SK-N-SH (cell line): ENCODE measurements at regions not wholly inside any gene's neighbourhood (a gene's known extent, or its start where the extent isn't known, plus 50 kb on each side); places are given as distances from the start of the nearest gene placed in this dataset.

ENCODE experiments used
- CTCF ChIA-PET: fragments of 300-600, 350-600 bp; formaldehyde crosslinking; extraction: SDS; loops from one replicate; lab custom pipeline; 2021; lab: Yijun Ruan, JAX
- POLR2A ChIA-PET: fragments of 350-600 bp; sonication (Branson Sonifier 250); formaldehyde crosslinking; extraction: SDS; loops from one replicate; lab custom pipeline; 2020; ENCODE audit warnings: antibody characterized with exemption, inconsistent platforms; lab: Yijun Ruan, JAX
- DNase-seq: peaks from one replicate; pipeline ENCODE4 v3.0.0; 2012
- H2AFZ ChIP-seq: fragments of 200-600 bp; sonication (generic); 2 replicates; pipeline ENCODE4 v1.8.1; 2016; ENCODE audit warnings: antibody characterized with exemption, mild to moderate bottlenecking, low read depth
- H3F3A ChIP-seq: fragments of 200-600 bp; sonication (generic); replicated peaks from 2 replicates; pipeline ENCODE3; 2016; ENCODE audit warnings: antibody characterized with exemption, mild to moderate bottlenecking; ENCODE audit not compliant: insufficient read depth
- H3K27ac ChIP-seq, 2 experiments: fragments of 200-500 bp in 1 of 2; fragments of 200-600 bp in 1 of 2; sonication (Bioruptor generic) in 1 of 2; sonication (generic), shearing (Covaris generic) in 1 of 2; 2 replicates each; pipeline versions ENCODE4 v1.5.1 to v1.6.1; 2014 to 2016; ENCODE audit warnings: low read depth in 2 of 2, inconsistent platforms in 1 of 2, low read length in 1 of 2, mild to moderate bottlenecking in 1 of 2, mixed read lengths in 1 of 2
- H3K27me3 ChIP-seq: fragments of 200-600 bp; sonication (generic), shearing (Covaris generic); 2 replicates; pipeline ENCODE4 v1.6.1; 2016; ENCODE audit warnings: mixed run types; ENCODE audit not compliant: insufficient read depth
- H3K36me3 ChIP-seq, 2 experiments: fragments of 200-500 bp in 1 of 2; fragments of 200-600 bp in 1 of 2; sonication (Bioruptor generic) in 1 of 2; sonication (generic) in 1 of 2; replicated peaks in 1 of 2; 2 replicates each; pipeline versions ENCODE3 to v1.5.1; 2014 to 2016; ENCODE audit warnings: low read length in 1 of 2, mild to moderate bottlenecking in 1 of 2; ENCODE audit not compliant: insufficient read depth in 2 of 2, control insufficient read depth in 1 of 2
- H3K4me1 ChIP-seq, 2 experiments: fragments of 200-500 bp in 1 of 2; fragments of 200-600 bp in 1 of 2; sonication (Bioruptor generic) in 1 of 2; sonication (generic), shearing (Covaris generic) in 1 of 2; 2 replicates each; pipeline versions ENCODE4 v1.5.1 to v1.6.1; 2014 to 2016; ENCODE audit warnings: low read depth in 1 of 2, low read length in 1 of 2, mixed run types in 1 of 2; ENCODE audit not compliant: insufficient read depth in 2 of 2, control insufficient read depth in 1 of 2
- H3K4me2 ChIP-seq: fragments of 200-600 bp; sonication (generic), shearing (Covaris generic); 2 replicates; pipeline ENCODE4 v1.6.1; 2017; ENCODE audit warnings: mixed run types
- H3K4me3 ChIP-seq, 2 experiments: fragments of 200-500 bp in 1 of 2; fragments of 200-600 bp in 1 of 2; sonication (Bioruptor generic) in 1 of 2; sonication (generic), shearing (Covaris generic) in 1 of 2; 2 replicates each; pipeline versions ENCODE4 v1.5.1 to v1.8.1; 2014 to 2016; ENCODE audit warnings: low read depth in 2 of 2, inconsistent platforms in 1 of 2, low read length in 1 of 2, mild to moderate bottlenecking in 1 of 2, mixed read lengths in 1 of 2, moderate library complexity in 1 of 2
- H3K79me2 ChIP-seq: fragments of 200-600 bp; sonication (generic); 2 replicates; pipeline ENCODE4 v1.8.1; 2017; ENCODE audit warnings: mild to moderate bottlenecking; ENCODE audit not compliant: insufficient read depth
- H3K9ac ChIP-seq: fragments of 200-600 bp; sonication (generic); 2 replicates; pipeline ENCODE4 v1.6.1; 2017; ENCODE audit warnings: mixed run types
- H3K9me2 ChIP-seq: fragments of 200-600 bp; sonication (generic); 2 replicates; pipeline ENCODE4 v1.6.1; 2017; ENCODE audit warnings: mixed run types
- H3K9me3 ChIP-seq: fragments of 200-600 bp; sonication (generic); 2 replicates; pipeline ENCODE4 v1.6.1; 2017; ENCODE audit warnings: mixed run types, mild to moderate bottlenecking, moderate library complexity
- H4K20me1 ChIP-seq: fragments of 200-600 bp; sonication (generic); 2 replicates; pipeline ENCODE4 v1.6.1; 2017; ENCODE audit warnings: mild to moderate bottlenecking, mixed run types; ENCODE audit not compliant: insufficient read depth
- EP300 ChIP-seq, 2 experiments: IDR thresholded peaks; 2 replicates each; pipeline versions ENCODE4 v1.4.0 to v1.6.1; 2012; ENCODE audit warnings: borderline replicate concordance in 1 of 2, low read depth in 1 of 2, low read length in 1 of 2
- EZH2phosphoT487 ChIP-seq: fragments of 200-600 bp; sonication (generic); IDR thresholded peaks from 2 replicates; pipeline ENCODE4 v1.6.1; 2017; ENCODE audit warnings: low read depth, mixed run types, mild to moderate bottlenecking, antibody characterized with exemption, moderate library complexity, borderline replicate concordance
- FOSL2 ChIP-seq: IDR thresholded peaks from 2 replicates; pipeline ENCODE4 v1.4.0; 2012; ENCODE audit warnings: low read depth, mild to moderate bottlenecking, moderate library complexity, borderline replicate concordance
- FOXJ3 ChIP-seq: sonication (generic); formaldehyde crosslinking; IDR thresholded peaks from 2 replicates; pipeline ENCODE4 v1.5.1; 2020; ENCODE audit warnings: mild to moderate bottlenecking, missing genetic modification reagents
- GABPA ChIP-seq: IDR thresholded peaks from 2 replicates; pipeline ENCODE4 v1.4.0; 2012; ENCODE audit warnings: low read depth, mild to moderate bottlenecking
- GATA2 ChIP-seq: sonication (generic); formaldehyde crosslinking; IDR thresholded peaks from 2 replicates; pipeline ENCODE4 v1.5.0; 2020; ENCODE audit warnings: mild to moderate bottlenecking, missing genetic modification reagents
- NFIC ChIP-seq: IDR thresholded peaks from 2 replicates; pipeline ENCODE4 v1.4.0; 2012; ENCODE audit warnings: borderline replicate concordance
- NRF1 ChIP-seq: IDR thresholded peaks from 2 replicates; pipeline ENCODE4 v1.6.1; 2012; ENCODE audit warnings: low read depth, mild to moderate bottlenecking, low read length
- RCOR1 ChIP-seq: fragments of 150-350 bp; IDR thresholded peaks from 2 replicates; pipeline ENCODE4 v1.6.1; 2017; ENCODE audit warnings: antibody characterized with exemption, low read length
- TAF1 ChIP-seq: IDR thresholded peaks from 2 replicates; pipeline ENCODE4 v1.6.1; 2012; ENCODE audit warnings: low read depth, mild to moderate bottlenecking, low read length, moderate library complexity, borderline replicate concordance
- TCF12 ChIP-seq: IDR thresholded peaks from 2 replicates; pipeline ENCODE4 v1.4.0; 2012
- TEAD4 ChIP-seq: IDR thresholded peaks from 2 replicates; pipeline ENCODE4 v1.4.0; 2012; ENCODE audit warnings: mild to moderate bottlenecking, borderline replicate concordance; ENCODE audit not compliant: insufficient read depth
- YY1 ChIP-seq: IDR thresholded peaks from 2 replicates; pipeline ENCODE4 v1.4.0; 2012; ENCODE audit warnings: low read depth, mild to moderate bottlenecking
- WGBS: methylation state at CpG from one replicate; pipeline ENCODE4 v1.1.6; 2017; ENCODE audit warnings: low lambda C conversion rate; 5-methylcytosine and 5-hydroxymethylcytosine counted together
- TF ChIP-seq, protein P1 (sequence below): fragments of 150-350 bp; IDR thresholded peaks from 2 replicates; pipeline ENCODE4 v1.6.1; 2017; ENCODE audit warnings: antibody characterized with exemption, low read length, low read depth, borderline replicate concordance
- TF ChIP-seq, protein P2 (sequence below): fragments of 150-350 bp; IDR thresholded peaks from 2 replicates; pipeline ENCODE4 v1.6.1; 2016; ENCODE audit warnings: mild to moderate bottlenecking, low read depth, low read length
- TF ChIP-seq, protein P3 (sequence below): IDR thresholded peaks from 2 replicates; pipeline ENCODE4 v1.6.1; 2012; ENCODE audit warnings: mild to moderate bottlenecking, low read depth, low read length, moderate library complexity

DNA sequence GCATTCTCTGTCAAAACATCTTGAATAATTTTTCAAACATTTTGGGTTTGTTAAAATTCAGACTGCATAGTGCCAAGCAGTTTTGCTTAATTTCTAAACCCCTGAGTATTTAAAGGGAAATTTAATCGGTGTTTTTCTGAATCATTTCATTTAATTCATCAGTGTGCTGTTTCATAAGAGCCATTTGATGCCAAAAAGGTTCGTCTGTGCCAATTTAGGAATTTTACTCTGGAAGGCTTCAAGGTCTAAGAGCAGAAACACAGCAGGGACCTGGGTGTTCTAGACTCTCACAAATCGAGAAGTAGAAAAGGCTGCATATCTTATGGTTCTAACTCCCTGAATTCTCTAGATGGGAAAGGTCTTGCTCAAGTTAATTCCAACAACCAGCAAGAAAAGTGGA, 311.9 kb upstream of the NT5C1B start:
- no peak overlapping the region for H3K27ac ChIP-seq
- no peak for DNase-seq

More for the DNA sequence above, 311.9 kb upstream of the NT5C1B start:
- ChIA-PET CTCF (no interaction called here), POLR2A (no interaction called here)
- Histone ChIP-seq H2AFZ (no peak overlapping the region), H3K4me1 (peaks cover 0 to 11% of the 10 kb centered on the region in 2 experiments; a peak in 1 of 4 replicates), H4K20me1 (no peaks in the 10 kb centered on the region), H3K79me2 (no peaks in the 10 kb centered on the region), H3K9me3 (no peaks in the 10 kb centered on the region), H3K9ac (no peak overlapping the region), H3K36me3 (peaks cover 0 to 2% of the 10 kb centered on the region in 2 experiments), H3K4me2 (no peak overlapping the region), H3F3A (no peaks in the 10 kb centered on the region), H3K9me2 (no peaks in the 10 kb centered on the region), H3K27me3 (no peaks in the 10 kb centered on the region), H3K4me3 (no peak overlapping the region)
- no peak for TF ChIP-seq RCOR1
- TF ChIP-seq TEAD4 = no peak
- no peak for TF ChIP-seq TAF1
- TF ChIP-seq, protein P1, sequence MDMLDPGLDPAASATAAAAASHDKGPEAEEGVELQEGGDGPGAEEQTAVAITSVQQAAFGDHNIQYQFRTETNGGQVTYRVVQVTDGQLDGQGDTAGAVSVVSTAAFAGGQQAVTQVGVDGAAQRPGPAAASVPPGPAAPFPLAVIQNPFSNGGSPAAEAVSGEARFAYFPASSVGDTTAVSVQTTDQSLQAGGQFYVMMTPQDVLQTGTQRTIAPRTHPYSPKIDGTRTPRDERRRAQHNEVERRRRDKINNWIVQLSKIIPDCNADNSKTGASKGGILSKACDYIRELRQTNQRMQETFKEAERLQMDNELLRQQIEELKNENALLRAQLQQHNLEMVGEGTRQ = no peak
- TF ChIP-seq FOXJ3 = no peak
- TF ChIP-seq, protein P2, sequence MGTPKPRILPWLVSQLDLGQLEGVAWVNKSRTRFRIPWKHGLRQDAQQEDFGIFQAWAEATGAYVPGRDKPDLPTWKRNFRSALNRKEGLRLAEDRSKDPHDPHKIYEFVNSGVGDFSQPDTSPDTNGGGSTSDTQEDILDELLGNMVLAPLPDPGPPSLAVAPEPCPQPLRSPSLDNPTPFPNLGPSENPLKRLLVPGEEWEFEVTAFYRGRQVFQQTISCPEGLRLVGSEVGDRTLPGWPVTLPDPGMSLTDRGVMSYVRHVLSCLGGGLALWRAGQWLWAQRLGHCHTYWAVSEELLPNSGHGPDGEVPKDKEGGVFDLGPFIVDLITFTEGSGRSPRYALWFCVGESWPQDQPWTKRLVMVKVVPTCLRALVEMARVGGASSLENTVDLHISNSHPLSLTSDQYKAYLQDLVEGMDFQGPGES = no peak
- TF ChIP-seq GATA2 = no peak
- TF ChIP-seq NRF1 = no peak
- TF ChIP-seq TCF12 = no peak
- TF ChIP-seq, protein P3, sequence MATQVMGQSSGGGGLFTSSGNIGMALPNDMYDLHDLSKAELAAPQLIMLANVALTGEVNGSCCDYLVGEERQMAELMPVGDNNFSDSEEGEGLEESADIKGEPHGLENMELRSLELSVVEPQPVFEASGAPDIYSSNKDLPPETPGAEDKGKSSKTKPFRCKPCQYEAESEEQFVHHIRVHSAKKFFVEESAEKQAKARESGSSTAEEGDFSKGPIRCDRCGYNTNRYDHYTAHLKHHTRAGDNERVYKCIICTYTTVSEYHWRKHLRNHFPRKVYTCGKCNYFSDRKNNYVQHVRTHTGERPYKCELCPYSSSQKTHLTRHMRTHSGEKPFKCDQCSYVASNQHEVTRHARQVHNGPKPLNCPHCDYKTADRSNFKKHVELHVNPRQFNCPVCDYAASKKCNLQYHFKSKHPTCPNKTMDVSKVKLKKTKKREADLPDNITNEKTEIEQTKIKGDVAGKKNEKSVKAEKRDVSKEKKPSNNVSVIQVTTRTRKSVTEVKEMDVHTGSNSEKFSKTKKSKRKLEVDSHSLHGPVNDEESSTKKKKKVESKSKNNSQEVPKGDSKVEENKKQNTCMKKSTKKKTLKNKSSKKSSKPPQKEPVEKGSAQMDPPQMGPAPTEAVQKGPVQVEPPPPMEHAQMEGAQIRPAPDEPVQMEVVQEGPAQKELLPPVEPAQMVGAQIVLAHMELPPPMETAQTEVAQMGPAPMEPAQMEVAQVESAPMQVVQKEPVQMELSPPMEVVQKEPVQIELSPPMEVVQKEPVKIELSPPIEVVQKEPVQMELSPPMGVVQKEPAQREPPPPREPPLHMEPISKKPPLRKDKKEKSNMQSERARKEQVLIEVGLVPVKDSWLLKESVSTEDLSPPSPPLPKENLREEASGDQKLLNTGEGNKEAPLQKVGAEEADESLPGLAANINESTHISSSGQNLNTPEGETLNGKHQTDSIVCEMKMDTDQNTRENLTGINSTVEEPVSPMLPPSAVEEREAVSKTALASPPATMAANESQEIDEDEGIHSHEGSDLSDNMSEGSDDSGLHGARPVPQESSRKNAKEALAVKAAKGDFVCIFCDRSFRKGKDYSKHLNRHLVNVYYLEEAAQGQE = no peak
- TF ChIP-seq YY1 = no peak
- TF ChIP-seq EZH2phosphoT487 = no peak
- no peak for TF ChIP-seq NFIC
- no peak for TF ChIP-seq EP300 (IDR thresholded peaks at IDR 0.05; ENCODE audit: borderline replicate concordance in 1 of 2, low read depth in 1 of 2, low read length in 1 of 2)
- TF ChIP-seq FOSL2 = no peak
- no peak for TF ChIP-seq GABPA
- WGBS = 45% methylated on average over 3 of the region's 3 CpGs
